ENCODE measurements at regions not wholly inside any gene's neighbourhood (a gene's known extent, or its start where the extent isn't known, plus 50 kb on each side); places are given as distances from the start of the nearest gene placed in this dataset.

DNA sequence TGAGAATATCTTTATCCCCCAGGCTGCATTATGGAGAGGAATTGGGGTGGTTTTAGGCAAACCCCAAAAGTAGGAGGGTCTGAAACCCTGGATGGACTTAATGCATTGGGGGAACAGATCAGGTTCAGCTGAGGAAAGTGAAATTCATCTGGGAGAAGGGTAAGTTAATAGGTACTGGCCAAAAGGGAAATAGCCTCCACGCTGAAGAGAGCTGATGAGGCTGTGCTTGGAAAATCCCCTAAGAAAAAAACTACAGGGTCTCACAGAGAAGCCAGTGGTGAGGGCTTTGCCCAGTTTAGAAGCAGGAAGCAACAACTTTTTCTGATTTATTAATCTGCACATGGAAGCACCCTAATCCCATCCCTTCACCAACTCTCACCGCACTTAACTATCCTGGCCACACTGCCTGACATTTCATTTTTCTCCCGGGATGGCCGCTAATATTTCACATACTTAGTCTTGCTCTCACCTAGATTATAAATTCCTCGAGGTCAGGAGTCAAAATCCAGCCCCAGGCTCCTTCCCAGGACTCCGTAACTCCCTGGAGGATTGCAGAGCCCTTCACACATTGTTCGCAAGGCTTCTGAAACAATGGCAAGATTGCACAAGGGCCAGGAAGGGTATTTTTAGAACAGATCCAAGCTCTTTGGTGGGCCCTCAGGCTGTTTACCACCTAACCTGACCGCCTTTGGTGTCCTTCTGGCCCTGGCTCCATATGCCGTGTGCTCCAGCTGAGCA is 60.9 kb upstream of the TARBP1 start:
- TF ChIP-seq, protein P1, sequence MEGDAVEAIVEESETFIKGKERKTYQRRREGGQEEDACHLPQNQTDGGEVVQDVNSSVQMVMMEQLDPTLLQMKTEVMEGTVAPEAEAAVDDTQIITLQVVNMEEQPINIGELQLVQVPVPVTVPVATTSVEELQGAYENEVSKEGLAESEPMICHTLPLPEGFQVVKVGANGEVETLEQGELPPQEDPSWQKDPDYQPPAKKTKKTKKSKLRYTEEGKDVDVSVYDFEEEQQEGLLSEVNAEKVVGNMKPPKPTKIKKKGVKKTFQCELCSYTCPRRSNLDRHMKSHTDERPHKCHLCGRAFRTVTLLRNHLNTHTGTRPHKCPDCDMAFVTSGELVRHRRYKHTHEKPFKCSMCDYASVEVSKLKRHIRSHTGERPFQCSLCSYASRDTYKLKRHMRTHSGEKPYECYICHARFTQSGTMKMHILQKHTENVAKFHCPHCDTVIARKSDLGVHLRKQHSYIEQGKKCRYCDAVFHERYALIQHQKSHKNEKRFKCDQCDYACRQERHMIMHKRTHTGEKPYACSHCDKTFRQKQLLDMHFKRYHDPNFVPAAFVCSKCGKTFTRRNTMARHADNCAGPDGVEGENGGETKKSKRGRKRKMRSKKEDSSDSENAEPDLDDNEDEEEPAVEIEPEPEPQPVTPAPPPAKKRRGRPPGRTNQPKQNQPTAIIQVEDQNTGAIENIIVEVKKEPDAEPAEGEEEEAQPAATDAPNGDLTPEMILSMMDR (IDR thresholded peaks at IDR 0.05), result no peak
- no peak for TF ChIP-seq POLR2A (IDR thresholded peaks at IDR 0.05)

Measured in lower leg skin (tissue), 3 donors.